ENCODE measurements at regions not wholly inside any gene's neighbourhood (a gene's known extent, or its start where the extent isn't known, plus 50 kb on each side); places are given as distances from the start of the nearest gene placed in this dataset.

DNA sequence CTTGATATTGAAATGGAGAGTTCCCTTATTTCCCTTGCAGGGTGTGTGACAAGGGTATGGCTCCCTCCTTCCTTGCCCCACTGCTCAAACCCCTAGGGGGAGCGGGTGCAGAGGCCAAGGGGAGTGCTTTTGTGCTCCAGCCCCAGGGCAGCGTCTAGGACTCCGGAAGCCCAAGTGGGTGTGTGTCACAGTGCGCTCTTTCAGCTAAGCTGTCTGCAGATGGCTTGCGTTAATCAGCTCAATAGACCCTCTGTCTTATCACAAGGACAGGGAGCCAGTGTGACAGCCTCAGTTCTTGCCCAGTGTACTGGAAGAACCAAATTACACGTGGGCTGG lies 523.6 kb upstream of the LMCD1 start:
- no peak for DNase-seq (ENCODE audit: extremely low spot score)
- ChIA-PET CTCF (no interaction called here), POLR2A (no interaction called here)
- TF ChIP-seq CTCF (IDR thresholded peaks at IDR 0.05; ENCODE audit: control extremely low read depth, extremely low read depth, low read depth, missing control alignments), result no peak

GRCh38 chr3:7982126-7982525 lies 519.5 kb upstream of the LMCD1 start:
- no peak for TF ChIP-seq CTCF (IDR thresholded peaks at IDR 0.05; ENCODE audit: control extremely low read depth, extremely low read depth, low read depth, missing control alignments)
- ChIA-PET CTCF (no interaction called here), POLR2A (no interaction called here)
- no peak for DNase-seq (ENCODE audit: extremely low spot score)

- no peak for TF ChIP-seq CTCF (IDR thresholded peaks at IDR 0.05; ENCODE audit: control extremely low read depth, extremely low read depth, low read depth, missing control alignments)
- DNase-seq (ENCODE audit: extremely low spot score), result no peak
- CTCF ChIA-PET, result interaction anchor here (1.9 kb wide), 1 partner anchor 10 kb away, joined by 5 read pairs; no protein-coding TSS in a partner anchor
- POLR2A ChIA-PET, result no interaction called here
Observed at GRCh38 chr3:7999384-7999783, 502.2 kb upstream of the LMCD1 start.

DNA sequence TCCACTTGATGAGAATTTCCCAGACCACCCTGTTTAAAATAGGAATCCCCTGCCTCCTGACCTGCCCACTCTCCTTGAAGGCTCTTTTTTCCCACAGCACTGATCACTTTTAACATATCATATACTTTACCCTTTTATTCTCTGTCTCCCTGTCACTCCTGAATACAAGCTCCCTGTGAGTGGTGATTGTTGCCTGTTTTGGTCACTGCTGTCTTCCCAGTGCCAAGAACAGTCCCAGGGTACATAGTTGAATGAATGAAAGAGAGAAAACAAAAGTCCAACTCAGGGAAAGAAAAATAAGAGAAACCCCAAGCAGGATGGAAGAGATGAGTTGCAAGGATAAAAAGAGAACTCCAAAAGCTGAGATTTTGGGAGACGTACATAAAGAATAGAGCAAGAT lies 500.3 kb upstream of the LMCD1 start:
- ChIA-PET CTCF (no interaction called here), POLR2A (no interaction called here)
- DNase-seq (ENCODE audit: extremely low spot score), result no peak
- no peak for TF ChIP-seq CTCF (IDR thresholded peaks at IDR 0.05; ENCODE audit: control extremely low read depth, extremely low read depth, low read depth, missing control alignments)

- CTCF ChIA-PET, result no interaction called here
- no peak for TF ChIP-seq CTCF (IDR thresholded peaks at IDR 0.05; ENCODE audit: control extremely low read depth, extremely low read depth, low read depth, missing control alignments)
- DNase-seq (ENCODE audit: extremely low spot score), result no peak
- POLR2A ChIA-PET, result no interaction called here
Observed at GRCh38 chr3:8001712-8002111, 499.9 kb upstream of the LMCD1 start.

- CTCF ChIA-PET, result no interaction called here
- POLR2A ChIA-PET, result no interaction called here
- no peak for DNase-seq (ENCODE audit: extremely low spot score)
- no peak for TF ChIP-seq CTCF (IDR thresholded peaks at IDR 0.05; ENCODE audit: control extremely low read depth, extremely low read depth, low read depth, missing control alignments)
Observed at GRCh38 chr3:8011902-8012301, 489.7 kb upstream of the LMCD1 start.

Measured in GM10248 (cell line).